AML-193 (cell line): ENCODE measurements at regions not wholly inside any gene's neighbourhood (a gene's known extent, or its start where the extent isn't known, plus 50 kb on each side); places are given as distances from the start of the nearest gene placed in this dataset.

Source experiments
- DNase-seq, 2 experiments: peaks; one replicate each; lab custom pipeline; 2025; lab: John Stamatoyannopoulos, UW

DNA sequence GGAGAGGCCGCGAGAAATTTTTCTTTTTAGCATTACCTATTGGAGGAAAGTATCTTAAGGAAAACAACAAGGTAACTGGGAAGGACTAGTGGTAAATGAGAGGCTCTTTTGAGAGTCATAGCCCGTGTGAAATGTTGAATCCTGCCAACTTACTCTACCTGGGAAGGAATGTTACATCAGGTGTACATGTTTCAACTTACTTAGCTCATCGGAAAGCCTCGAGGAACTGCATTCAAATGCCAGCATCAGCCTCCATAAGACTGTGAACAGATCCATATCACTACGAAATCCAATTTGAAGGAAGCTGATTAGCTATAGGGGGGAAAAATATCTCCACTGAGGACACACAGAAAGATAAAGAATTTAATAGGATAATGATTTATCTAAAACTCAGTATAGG is 72.3 kb upstream of the PDZRN3 start:
- DNase-seq: no peak

DNA sequence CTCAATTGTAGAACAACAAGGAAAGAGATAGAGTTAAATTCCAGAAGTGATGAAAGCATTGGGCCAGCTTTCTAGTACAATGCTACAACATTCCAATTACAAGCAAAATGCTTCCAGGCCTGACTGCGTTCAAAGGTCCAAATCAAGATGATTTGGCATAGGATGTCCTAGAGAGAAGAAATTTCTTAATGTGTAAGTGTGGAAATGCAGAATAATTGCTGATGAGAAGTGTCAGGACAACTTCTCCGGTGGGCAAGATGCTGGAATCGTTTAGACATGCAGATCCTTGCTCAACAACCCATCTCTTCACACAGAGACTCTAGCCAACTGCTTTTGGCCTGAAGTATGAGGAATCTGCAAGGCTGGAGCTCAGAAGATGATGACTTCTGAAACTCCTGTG is 71.1 kb upstream of the PDZRN3 start:
- DNase-seq: no peak

DNA sequence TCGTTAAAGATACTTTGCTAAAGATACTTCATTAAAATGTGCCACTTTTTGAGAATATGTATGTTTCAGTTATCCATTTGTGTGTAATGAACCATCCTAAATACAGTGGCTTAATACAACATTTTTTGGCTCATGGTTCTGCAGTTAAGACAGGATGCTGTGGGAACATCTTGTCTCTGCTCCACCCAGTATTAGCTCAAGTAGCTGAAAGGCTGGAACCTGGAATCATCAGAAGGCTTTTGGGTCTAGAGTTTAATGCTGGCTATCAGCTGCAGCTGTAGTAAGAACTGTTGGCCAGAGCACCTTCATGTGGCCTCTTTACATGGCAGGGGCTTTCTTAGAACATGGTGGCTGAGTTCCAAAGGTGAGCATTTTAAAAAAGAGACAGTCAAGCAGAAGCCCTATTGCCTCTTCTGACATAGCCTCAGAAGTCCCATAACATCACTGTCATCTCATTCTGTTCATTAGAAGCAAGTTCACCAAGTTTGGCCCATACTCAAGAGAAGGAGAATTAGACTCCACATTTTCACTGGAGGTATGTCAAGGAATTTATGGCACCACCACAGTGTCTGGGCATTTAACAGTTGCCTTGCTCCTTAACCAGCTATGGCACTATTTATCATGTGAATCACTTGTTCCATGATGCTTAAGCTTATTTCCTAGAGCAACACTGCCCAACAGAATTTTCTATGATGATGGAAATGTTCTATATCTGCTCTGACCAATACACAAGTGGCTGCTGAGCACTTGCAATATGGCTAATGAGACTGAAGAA is 70.4 kb upstream of the PDZRN3 start:
- DNase-seq: no peak

DNA sequence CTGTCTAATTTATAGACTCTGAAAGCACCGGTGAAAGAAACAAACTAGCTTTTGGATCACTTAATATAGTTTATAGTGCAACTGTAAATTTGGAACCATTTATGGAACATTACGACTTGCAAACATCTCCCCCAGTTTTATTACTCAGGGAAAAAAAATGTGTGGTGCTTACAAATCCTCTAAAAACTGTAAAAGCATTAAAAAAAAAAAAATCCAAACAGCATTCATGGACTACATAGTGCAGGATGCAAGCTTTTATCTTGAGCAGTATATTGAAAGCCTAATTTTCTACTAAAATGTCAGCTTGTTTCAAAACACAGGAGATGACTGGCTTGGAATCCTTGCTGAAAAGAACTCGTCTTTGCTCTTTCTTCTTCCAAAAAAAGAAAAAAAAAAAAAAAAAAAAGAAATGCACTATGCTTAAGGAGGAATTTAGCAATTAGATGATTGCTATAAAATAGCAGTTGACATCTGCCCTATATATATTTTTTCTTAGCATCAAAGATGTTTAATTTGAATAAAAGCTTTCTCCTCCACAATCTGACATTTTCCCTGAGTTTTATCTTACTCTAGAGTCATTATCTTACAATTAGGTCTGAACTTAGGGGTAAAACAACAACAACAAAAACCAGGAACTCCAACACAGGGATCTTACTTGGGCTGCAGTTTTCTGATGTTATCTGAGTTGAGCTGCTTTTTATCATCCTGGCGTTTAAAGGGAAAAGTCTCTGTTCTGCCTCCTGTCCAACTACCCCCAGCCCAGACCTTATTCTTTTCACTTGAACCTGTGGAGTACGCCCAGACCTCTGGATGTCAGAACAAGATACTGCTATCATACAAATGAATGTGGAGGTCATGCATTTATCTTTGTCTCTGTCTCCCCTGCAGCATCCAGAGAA is 62.6 kb upstream of the PDZRN3 start:
- no peak for DNase-seq

DNA sequence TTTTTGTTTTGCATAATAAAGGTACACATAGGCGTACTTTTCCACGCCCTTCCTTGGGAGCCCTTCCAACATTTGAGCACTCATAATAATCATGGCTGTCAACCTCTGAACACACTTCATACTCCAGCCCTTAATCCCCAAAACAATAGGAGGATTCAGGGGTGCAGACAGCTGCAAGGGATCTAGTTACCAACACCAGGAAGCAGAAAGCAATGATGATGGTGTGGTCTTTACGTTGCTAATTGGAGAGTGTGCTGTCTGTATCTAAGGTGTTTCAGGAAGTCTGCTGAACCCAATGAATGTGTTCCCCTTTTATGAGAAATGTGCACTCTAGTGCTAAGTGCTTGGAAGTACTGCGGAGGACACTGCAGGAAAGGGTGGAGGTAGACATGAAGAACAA is 60.3 kb upstream of the PDZRN3 start:
- DNase-seq: no peak

DNA sequence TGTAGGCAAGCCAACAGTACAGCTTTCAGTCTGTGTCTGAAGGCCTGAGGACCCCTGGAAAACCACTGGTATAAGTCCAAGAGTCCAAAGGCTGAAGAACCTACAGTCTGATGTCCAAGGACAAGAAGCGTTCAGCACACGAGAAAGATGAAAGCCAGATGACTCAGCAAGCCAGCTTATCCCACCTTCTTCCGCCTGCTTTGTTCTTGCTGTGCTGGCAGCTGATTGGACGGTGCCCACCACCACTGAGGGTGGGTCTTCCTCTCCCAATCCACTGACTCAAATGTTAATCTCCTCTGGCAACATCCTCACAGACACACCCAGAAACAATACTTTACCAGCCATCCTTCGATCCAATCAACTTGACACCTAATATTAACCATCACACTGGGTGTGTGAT is 59.0 kb upstream of the PDZRN3 start:
- no peak for DNase-seq

DNA sequence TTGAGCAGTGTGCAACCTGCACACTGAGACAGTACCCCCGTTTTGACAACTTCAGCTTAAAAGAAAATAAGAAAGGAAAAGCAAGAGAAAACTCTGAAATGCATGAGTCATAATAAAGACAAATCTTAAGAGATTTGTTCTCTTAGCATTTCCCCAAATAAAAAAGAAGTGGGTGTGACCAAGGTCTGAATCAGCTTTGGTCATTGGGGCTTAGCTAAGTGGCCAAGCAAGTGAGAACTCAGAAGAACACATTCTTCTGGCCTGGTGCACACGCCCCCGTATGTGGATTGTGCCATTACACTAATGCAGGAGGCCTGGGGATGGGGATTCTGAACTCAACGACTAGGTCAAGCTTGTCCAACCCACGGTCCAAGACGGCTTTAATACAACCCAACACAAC is 56.9 kb upstream of the PDZRN3 start:
- DNase-seq: no peak

DNA sequence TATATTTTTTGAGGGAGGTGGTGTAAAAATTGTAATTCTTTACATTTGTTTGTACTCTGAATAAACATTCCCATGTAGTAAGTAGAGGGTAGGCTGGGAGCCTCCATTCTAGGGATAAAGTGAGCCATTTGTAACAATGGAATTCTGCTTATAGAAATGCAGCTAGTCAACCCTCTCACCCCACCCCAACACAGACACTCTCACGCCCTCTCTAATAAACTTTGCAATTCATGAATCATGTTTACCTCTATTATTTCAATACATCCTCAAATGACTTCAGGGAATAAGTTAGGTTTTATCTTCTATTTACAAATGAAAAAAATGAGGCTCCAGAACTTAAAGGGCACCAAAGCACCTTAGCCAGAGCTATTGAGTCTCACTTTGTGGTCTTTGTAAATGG is 56.5 kb upstream of the PDZRN3 start:
- DNase-seq: no peak

DNA sequence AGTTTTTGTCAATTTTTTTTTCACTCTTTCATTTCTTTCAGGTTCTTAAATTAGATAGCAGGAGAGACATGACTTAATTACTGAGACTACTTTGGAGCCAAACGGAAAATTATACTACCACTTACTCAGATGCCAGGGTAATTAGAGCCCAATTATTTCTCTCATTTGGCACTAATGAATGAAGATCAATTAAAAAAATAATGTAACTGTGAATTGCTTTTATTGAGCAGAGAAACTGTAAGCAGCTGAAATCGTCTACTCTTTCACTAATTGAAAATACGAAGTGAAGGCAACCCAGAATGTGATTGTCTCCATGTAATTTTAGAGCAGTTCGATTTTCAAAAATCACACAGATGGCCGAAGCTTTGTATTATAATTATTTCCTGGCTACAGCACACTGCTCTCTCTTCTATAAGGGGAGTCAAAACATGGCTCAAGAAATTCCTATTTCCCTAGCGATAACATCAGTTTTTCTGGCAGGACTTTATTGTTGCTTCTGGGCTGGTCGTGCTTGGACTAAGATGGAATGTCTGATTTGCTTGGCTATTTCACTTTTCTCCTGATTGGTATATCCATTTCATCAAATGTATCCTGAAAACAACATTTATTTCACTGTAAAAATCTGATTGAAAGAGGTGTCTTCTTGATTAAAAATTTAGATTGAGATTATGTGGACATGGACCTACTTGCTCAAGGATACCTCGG is 55.8 kb upstream of the PDZRN3 start:
- DNase-seq: no peak

DNA sequence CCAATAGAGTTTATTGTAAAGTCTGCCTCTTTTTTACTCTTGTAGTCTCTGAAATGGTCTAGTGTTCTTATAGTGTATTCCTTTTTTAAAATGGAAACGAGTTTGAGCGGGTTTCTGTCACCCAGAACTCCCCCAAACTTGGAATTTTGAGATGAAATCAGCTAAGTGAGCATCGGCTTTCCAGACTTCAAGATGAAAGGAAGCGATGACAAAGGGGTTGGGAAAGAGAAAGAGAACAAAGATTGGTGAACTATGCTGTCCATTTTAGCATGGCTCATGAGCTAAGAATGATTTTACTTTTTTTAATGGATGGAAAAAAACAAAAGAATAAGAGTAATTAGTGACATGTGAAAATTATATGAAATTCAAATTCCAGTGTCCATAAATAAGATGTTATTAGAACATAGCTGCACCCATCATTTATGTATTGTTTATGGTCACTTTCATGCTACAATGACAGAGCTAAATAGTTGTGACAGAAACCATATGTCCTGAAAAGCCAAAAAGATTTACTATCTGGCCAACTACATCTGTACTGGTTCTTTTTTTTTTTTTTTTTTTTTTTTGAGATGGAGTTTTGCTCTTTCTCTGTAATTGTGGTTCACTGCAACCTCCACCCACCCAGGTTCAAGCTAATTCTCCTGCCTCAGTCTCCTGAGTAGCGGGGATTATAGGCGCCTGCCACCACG is 52.7 kb upstream of the PDZRN3 start:
- no peak for DNase-seq
